Keratinocyte (primary cell): ENCODE measurements at regions not wholly inside any gene's neighbourhood (a gene's known extent, or its start where the extent isn't known, plus 50 kb on each side); places are given as distances from the start of the nearest gene placed in this dataset.

Experiments used
- DNase-seq: peaks from one replicate; pipeline ENCODE4 v3.0.0-alpha.2; 2011; ENCODE audit warnings: low read depth, missing footprints, low spot score
- FAIRE-seq: peaks from 2 replicates; lab custom pipeline; 2011; peaks lifted over from hg19 to GRCh38; lab: Jason Lieb, UNC
- H2AFZ ChIP-seq: 2 replicates; pipeline ENCODE4 v1.6.0; 2012; ENCODE audit warnings: low read length, control low read depth, inconsistent platforms; ENCODE audit not compliant: control insufficient read depth
- H3K27ac ChIP-seq: 2 replicates; pipeline ENCODE4 v1.5.1; 2011; ENCODE audit warnings: low read length; ENCODE audit not compliant: control insufficient read depth, insufficient read depth
- H3K27me3 ChIP-seq: 3 replicates; pipeline ENCODE4 v1.6.0; 2011; ENCODE audit warnings: low read length; ENCODE audit not compliant: control insufficient read depth, insufficient read depth; ENCODE audit errors: extremely low read depth
- H3K36me3 ChIP-seq, 2 experiments: 2 replicates in 1 of 2; 3 replicates in 1 of 2; pipeline ENCODE4 v1.5.1; 2011; ENCODE audit warnings: low read length in 2 of 2, mild to moderate bottlenecking in 1 of 2; ENCODE audit not compliant: control insufficient read depth in 2 of 2, insufficient read depth in 2 of 2; ENCODE audit errors: extremely low read depth in 1 of 2
- H3K4me1 ChIP-seq: 3 replicates; pipeline ENCODE4 v1.5.1; 2011; ENCODE audit warnings: low read length; ENCODE audit not compliant: control insufficient read depth, insufficient read depth; ENCODE audit errors: extremely low read depth
- H3K4me2 ChIP-seq: 3 replicates; pipeline ENCODE4 v1.6.0; 2011; ENCODE audit warnings: low read depth, low read length; ENCODE audit not compliant: control insufficient read depth, insufficient read depth; ENCODE audit errors: extremely low read depth
- H3K4me3 ChIP-seq, 3 experiments: fragments of 200-600 bp in 1 of 3; sonication (generic) in 1 of 3; 2 replicates in 2 of 3; 3 replicates in 1 of 3; pipeline ENCODE4 v1.5.1; 2011 to 2016; ENCODE audit warnings: low read length in 3 of 3, mild to moderate bottlenecking in 3 of 3, control low read depth in 2 of 3, inconsistent platforms in 1 of 3, low read depth in 1 of 3, mixed read lengths in 1 of 3, mixed run types in 1 of 3, moderate library complexity in 1 of 3; ENCODE audit not compliant: control insufficient read depth in 2 of 3, insufficient read depth in 2 of 3; ENCODE audit errors: extremely low read depth in 1 of 3
- H3K79me2 ChIP-seq: 2 replicates; pipeline ENCODE4 v1.6.0; 2012; ENCODE audit warnings: low read length; ENCODE audit not compliant: control insufficient read depth, insufficient read depth
- H3K9ac ChIP-seq: 3 replicates; pipeline ENCODE4 v1.6.0; 2011; ENCODE audit warnings: low read length; ENCODE audit not compliant: control insufficient read depth, insufficient read depth; ENCODE audit errors: extremely low read depth
- H3K9me1 ChIP-seq: 3 replicates; pipeline ENCODE4 v1.6.0; 2011; ENCODE audit warnings: low read length; ENCODE audit not compliant: control insufficient read depth, insufficient read depth; ENCODE audit errors: extremely low read depth
- H3K9me3 ChIP-seq: 2 replicates; pipeline ENCODE4 v1.5.1; 2012; ENCODE audit warnings: low read depth, low read length; ENCODE audit not compliant: control insufficient read depth
- H4K20me1 ChIP-seq: 3 replicates; pipeline ENCODE4 v1.6.0; 2011; ENCODE audit warnings: low read length; ENCODE audit not compliant: control insufficient read depth, insufficient read depth; ENCODE audit errors: extremely low read depth
- CTCF ChIP-seq, 3 experiments: IDR thresholded peaks in 1 of 3; conservative IDR thresholded peaks in 1 of 3; optimal IDR thresholded peaks in 1 of 3; 2 replicates in 2 of 3; 3 replicates in 1 of 3; pipeline versions ENCODE3 to v1.5.1; 2011; ENCODE audit warnings: low read length in 3 of 3, mild to moderate bottlenecking in 3 of 3, moderate library complexity in 2 of 3, control low read depth in 1 of 3, inconsistent platforms in 1 of 3; ENCODE audit not compliant: insufficient read depth in 2 of 3; ENCODE audit errors: extremely low read depth in 1 of 3
- EZH2 ChIP-seq: IDR thresholded peaks from one replicate; pipeline ENCODE4 v1.6.1; 2012; ENCODE audit warnings: inconsistent platforms, mild to moderate bottlenecking, low read length, moderate library complexity
- dilution Hi-C: fragments of 300-500 bp; cut with MboI; formaldehyde crosslinking; loops from one replicate; pipeline ENCODE4 v1.7.0; 2020; ENCODE audit warnings: low sequenced_read_pairs; ENCODE audit not compliant: extremely low pct_ligation_motif_present

GRCh38 chr6:3656076-3656475 lies 95.4 kb downstream of the PXDC1 start:
- TF ChIP-seq EZH2 = no peak
- no peak for TF ChIP-seq CTCF (optimal IDR thresholded peaks at IDR 0.05 in 1 of 3, IDR thresholded peaks at IDR 0.05 in 1 of 3, conservative IDR thresholded peaks at IDR 0.05 in 1 of 3; ENCODE audit: extremely low read depth in 1 of 3, insufficient read depth in 2 of 3, low read length in 3 of 3)
- Histone ChIP-seq H3K4me1 (no peaks in the 10 kb centered on the region), H3K4me2 (no peak overlapping the region), H3K9me1 (no peaks in the 10 kb centered on the region), H3K27ac (no peak overlapping the region), H2AFZ (no peak overlapping the region), H4K20me1 (no peaks in the 10 kb centered on the region), H3K9ac (no peak overlapping the region), H3K4me3 (no peak overlapping the region), H3K36me3 (no peaks in the 10 kb centered on the region), H3K79me2 (no peaks in the 10 kb centered on the region), H3K27me3 (peaks cover 9% of the 10 kb centered on the region), H3K9me3 (no peaks in the 10 kb centered on the region)
- FAIRE-seq = no peak
- dilution Hi-C loops = no loop called here
- no peak for DNase-seq

GRCh38 chr6:3654898-3655297 lies 96.6 kb downstream of the PXDC1 start:
- no peak for FAIRE-seq
- no peaks in the 10 kb centered on the region for H3K79me2 ChIP-seq
- H3K4me1 ChIP-seq = no peaks in the 10 kb centered on the region

More at GRCh38 chr6:3654898-3655297, 96.6 kb downstream of the PXDC1 start:
- no peak overlapping the region for H3K9ac ChIP-seq
- no peak overlapping the region for H2AFZ ChIP-seq
- no peak for TF ChIP-seq CTCF (optimal IDR thresholded peaks at IDR 0.05 in 1 of 3, IDR thresholded peaks at IDR 0.05 in 1 of 3, conservative IDR thresholded peaks at IDR 0.05 in 1 of 3; ENCODE audit: extremely low read depth in 1 of 3, insufficient read depth in 2 of 3, low read length in 3 of 3)
- no peak for TF ChIP-seq EZH2
- no peaks in the 10 kb centered on the region for H3K36me3 ChIP-seq
- H3K4me3 ChIP-seq = no peak overlapping the region
- dilution Hi-C loops = no loop called here
- H3K9me3 ChIP-seq = no peaks in the 10 kb centered on the region
- H3K27ac ChIP-seq = no peak overlapping the region
- no peak overlapping the region for H3K4me2 ChIP-seq
- no peak for DNase-seq
- H3K27me3 ChIP-seq = peaks cover 4% of the 10 kb centered on the region
- H3K9me1 ChIP-seq = no peaks in the 10 kb centered on the region
- no peaks in the 10 kb centered on the region for H4K20me1 ChIP-seq
